C4-2B (cell line): ENCODE measurements at regions not wholly inside any gene's neighbourhood (a gene's known extent, or its start where the extent isn't known, plus 50 kb on each side); places are given as distances from the start of the nearest gene placed in this dataset.

ENCODE experiments used
- CTCF ChIP-seq: fragments of 450-650 bp; conservative IDR thresholded peaks from 2 replicates; pipeline ENCODE4 v1.5.1; 2017; ENCODE audit warnings: mild to moderate bottlenecking
- ZFX ChIP-seq: fragments of 450-650 bp; IDR thresholded peaks from 2 replicates; pipeline ENCODE4 v1.6.1; 2017

DNA sequence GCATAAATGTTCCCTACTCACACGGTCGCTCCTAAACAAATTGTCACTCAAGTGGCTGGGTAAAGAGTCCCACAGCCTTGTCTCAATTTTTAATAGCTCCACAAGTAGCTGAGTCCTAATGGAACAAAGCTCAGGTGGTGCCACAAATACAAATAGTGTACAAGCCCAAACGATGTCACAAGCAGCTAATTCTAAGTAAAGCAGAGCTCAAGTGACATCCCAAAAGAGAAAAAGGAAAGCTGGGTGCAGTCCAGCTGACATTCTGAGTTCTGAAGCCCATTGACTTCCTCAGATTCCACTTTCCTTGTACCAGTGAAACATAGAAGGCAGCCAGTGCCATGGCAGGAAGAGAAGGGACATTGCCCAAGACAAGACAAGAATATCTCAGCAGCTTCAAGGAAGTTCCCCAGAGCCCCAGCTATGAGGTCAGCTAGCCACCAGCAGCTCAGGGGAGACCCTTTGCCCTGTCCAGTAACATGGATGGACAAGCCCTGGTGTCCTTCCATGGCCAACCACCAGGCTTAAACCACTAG, 231.2 kb upstream of the SGCD start:
- no peak for TF ChIP-seq CTCF
- no peak for TF ChIP-seq ZFX
